Vagina (tissue), 2 donors: ENCODE measurements at regions not wholly inside any gene's neighbourhood (a gene's known extent, or its start where the extent isn't known, plus 50 kb on each side); places are given as distances from the start of the nearest gene placed in this dataset.

ENCODE experiments used
- DNase-seq, 2 donors: peaks; one replicate each; pipeline ENCODE4 v3.0.0-alpha.2; 2017; ENCODE audit errors: extremely low spot score in 2 of 2
- H3K27ac ChIP-seq: fragments of 200-600 bp; sonication (generic); one replicate; pipeline ENCODE4 v1.5.1; 2019
- H3K27me3 ChIP-seq: fragments of 200-600 bp; sonication (generic); one replicate; pipeline ENCODE4 v1.5.1; 2019
- H3K36me3 ChIP-seq, 2 donors: fragments of 200-600 bp; sonication (generic); one replicate each; pipeline ENCODE4 v1.5.1; 2017 to 2019
- H3K4me1 ChIP-seq: fragments of 200-600 bp; sonication (generic); one replicate; pipeline ENCODE4 v1.5.1; 2019
- H3K4me3 ChIP-seq, 2 donors: fragments of 200-600 bp; sonication (generic); 1 replicate in 1 of 2; 2 replicates in 1 of 2; pipeline ENCODE4 v1.5.1; 2016 to 2019
- H3K9me3 ChIP-seq: fragments of 200-600 bp; sonication (generic); one replicate; pipeline ENCODE4 v1.5.1; 2019
- POLR2A ChIP-seq, 2 donors: fragments of 450-650 bp; IDR thresholded peaks; one replicate each; pipeline ENCODE4 v1.6.1; 2017; ENCODE audit warnings: antibody characterized with exemption in 2 of 2, mild to moderate bottlenecking in 2 of 2, moderate library complexity in 2 of 2
- POLR2AphosphoS5 ChIP-seq, 2 donors: sonication (generic); formaldehyde crosslinking; IDR thresholded peaks; one replicate each; pipeline ENCODE4 v1.9.0; 2017; ENCODE audit warnings: antibody characterized with exemption in 2 of 2, mild to moderate bottlenecking in 2 of 2, low read depth in 1 of 2; ENCODE audit not compliant: insufficient read depth in 1 of 2
- intact Hi-C: fragments of 100-400 bp; cut with DNase I; formaldehyde crosslinking; loops from one replicate; pipeline ENCODE4 v1.15.1; 2023
- TF ChIP-seq, protein P1 (sequence below), 3 experiments: fragments of 450-650 bp in 2 of 3; fragments of 200-600 bp in 1 of 3; sonication (generic) in 1 of 3; IDR thresholded peaks; one replicate each; pipeline ENCODE4 v1.5.1; 2017 to 2019; ENCODE audit warnings: antibody characterized with exemption in 3 of 3, mild to moderate bottlenecking in 2 of 3, moderate library complexity in 2 of 3

DNA sequence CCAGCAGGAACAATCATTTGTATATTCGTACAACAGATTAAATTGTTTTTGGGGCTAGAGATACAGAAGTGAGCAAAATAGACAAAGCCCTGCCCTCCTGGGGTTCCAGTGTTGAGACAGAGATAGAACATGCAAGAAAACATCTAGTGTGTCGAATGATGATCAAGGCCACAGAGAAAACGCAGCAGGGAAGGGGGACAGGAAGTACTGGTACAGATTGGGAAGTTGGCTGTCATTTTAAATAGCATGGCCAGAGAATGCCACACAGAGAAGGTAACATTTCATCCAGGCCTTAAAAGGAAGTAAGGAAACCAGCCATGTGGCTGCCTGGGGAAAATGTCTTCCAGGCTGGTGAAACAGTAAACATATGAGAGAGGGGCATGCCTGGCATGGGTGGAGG is 202.6 kb upstream of the MYLIP start:
- Histone ChIP-seq H3K4me1 (no peaks in the 10 kb centered on the region), H3K9me3 (peaks cover under 1% of the 10 kb centered on the region), H3K27me3 (no peaks in the 10 kb centered on the region), H3K4me3 (no peak overlapping the region), H3K27ac (no peak overlapping the region), H3K36me3 (no peaks in the 10 kb centered on the region)
- intact Hi-C loops: no loop called here
- no peak for DNase-seq
- TF ChIP-seq, protein P1, sequence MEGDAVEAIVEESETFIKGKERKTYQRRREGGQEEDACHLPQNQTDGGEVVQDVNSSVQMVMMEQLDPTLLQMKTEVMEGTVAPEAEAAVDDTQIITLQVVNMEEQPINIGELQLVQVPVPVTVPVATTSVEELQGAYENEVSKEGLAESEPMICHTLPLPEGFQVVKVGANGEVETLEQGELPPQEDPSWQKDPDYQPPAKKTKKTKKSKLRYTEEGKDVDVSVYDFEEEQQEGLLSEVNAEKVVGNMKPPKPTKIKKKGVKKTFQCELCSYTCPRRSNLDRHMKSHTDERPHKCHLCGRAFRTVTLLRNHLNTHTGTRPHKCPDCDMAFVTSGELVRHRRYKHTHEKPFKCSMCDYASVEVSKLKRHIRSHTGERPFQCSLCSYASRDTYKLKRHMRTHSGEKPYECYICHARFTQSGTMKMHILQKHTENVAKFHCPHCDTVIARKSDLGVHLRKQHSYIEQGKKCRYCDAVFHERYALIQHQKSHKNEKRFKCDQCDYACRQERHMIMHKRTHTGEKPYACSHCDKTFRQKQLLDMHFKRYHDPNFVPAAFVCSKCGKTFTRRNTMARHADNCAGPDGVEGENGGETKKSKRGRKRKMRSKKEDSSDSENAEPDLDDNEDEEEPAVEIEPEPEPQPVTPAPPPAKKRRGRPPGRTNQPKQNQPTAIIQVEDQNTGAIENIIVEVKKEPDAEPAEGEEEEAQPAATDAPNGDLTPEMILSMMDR (IDR thresholded peaks at IDR 0.05): no peak
- no peak for TF ChIP-seq POLR2A (IDR thresholded peaks at IDR 0.05)
- no peak for TF ChIP-seq POLR2AphosphoS5 (IDR thresholded peaks at IDR 0.05; ENCODE audit: insufficient read depth in 1 of 2, low read depth in 1 of 2)

DNA sequence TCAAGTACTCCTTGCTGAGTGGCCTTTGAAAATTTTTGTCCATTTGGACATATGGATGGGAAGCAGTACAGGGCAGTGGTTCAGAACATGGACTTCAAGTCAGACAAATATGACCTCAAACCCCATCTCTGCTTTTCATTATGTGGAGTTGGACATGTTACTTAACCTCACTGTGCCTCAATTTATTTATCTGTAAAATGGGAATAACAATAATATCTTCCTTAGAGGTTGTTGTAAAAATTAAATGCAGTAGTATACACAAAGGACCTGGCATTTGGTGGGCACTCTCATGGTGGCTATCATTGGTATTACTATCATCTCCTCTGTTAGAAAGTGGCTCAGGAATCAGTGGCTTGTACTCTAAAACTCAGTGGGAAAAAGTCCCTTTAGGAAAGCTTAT is 204.0 kb upstream of the MYLIP start:
- intact Hi-C loops: no loop called here

DNA sequence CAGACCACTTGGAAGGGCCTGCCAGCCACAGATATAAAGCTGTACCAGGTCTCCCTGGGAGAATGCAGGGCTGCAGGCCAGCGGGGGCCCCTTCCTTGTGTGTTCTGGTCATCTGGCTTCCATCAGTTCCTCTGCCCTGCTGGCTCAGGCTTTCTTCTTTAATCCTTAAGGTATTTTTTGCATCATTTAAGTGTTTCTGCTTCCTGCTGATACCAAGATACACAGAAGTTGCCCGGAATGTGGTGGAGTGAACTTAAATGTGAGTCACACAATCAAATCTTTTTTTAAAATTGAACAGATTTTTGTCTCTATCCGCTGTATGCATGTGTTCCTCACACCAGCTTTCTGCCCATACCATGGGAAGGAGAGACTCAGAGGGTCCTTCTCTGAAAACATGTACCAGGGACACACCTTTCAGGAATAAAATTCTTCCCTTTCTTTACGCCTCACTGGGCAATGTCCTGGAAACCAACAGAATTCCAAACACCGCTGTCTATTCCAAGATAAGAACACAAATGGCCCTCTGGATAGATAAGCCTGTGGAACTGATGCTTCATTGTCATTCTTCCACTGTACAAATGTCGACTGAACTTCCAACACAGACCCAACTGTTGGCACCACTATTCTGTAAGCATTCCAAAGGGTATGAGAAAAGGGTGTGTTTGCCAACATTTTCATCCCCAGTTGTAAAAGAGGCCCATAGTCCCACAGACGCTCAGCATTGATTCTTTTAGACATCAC is 206.2 kb upstream of the MYLIP start:
- Histone ChIP-seq H3K4me1 (no peaks in the 10 kb centered on the region), H3K27ac (no peak overlapping the region), H3K27me3 (no peaks in the 10 kb centered on the region), H3K9me3 (no peaks in the 10 kb centered on the region), H3K4me3 (no peak overlapping the region), H3K36me3 (no peaks in the 10 kb centered on the region)
- TF ChIP-seq POLR2A (IDR thresholded peaks at IDR 0.05): no peak
- TF ChIP-seq, protein P1 (IDR thresholded peaks at IDR 0.05): no peak
- TF ChIP-seq POLR2AphosphoS5 (IDR thresholded peaks at IDR 0.05; ENCODE audit: insufficient read depth in 1 of 2, low read depth in 1 of 2): no peak
- no peak for DNase-seq
- intact Hi-C loops: no loop called here

More for the DNA sequence above, 204.0 kb upstream of the MYLIP start:
- Histone ChIP-seq H3K4me3 (no peak overlapping the region), H3K9me3 (no peaks in the 10 kb centered on the region), H3K27ac (no peak overlapping the region), H3K4me1 (no peaks in the 10 kb centered on the region), H3K27me3 (no peaks in the 10 kb centered on the region), H3K36me3 (no peaks in the 10 kb centered on the region)
- no peak for DNase-seq
- TF ChIP-seq POLR2AphosphoS5 (IDR thresholded peaks at IDR 0.05; ENCODE audit: insufficient read depth in 1 of 2, low read depth in 1 of 2) (no peak), POLR2A (IDR thresholded peaks at IDR 0.05) (no peak)
- TF ChIP-seq, protein P1 (IDR thresholded peaks at IDR 0.05): no peak

DNA sequence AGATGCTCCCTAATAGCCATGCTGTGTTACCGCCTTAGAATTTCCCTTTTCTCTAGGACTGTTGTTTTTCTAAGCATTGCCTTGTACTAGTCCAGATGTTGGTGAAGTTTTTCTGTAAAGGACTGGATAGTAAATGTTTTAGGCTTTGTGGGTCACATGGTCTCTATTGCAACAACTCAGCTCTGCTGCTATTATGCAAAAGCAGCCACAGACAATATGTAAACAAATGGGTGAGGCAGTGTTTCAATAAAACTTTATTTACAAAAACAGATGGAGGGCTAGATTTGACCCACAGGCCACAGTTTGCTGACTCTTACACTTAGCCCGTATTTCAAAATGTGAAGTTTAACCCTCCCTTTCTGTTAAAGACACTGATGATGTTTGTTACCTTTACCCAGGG is 207.6 kb upstream of the MYLIP start:
- no peak for DNase-seq
- H3K4me3 ChIP-seq: no peak overlapping the region
- no peaks in the 10 kb centered on the region for H3K4me1 ChIP-seq
- no peaks in the 10 kb centered on the region for H3K27me3 ChIP-seq
- no peak overlapping the region for H3K27ac ChIP-seq
- H3K9me3 ChIP-seq: no peaks in the 10 kb centered on the region
- H3K36me3 ChIP-seq: no peaks in the 10 kb centered on the region
- intact Hi-C loops: no loop called here
- TF ChIP-seq, protein P1 (IDR thresholded peaks at IDR 0.05): no peak
- TF ChIP-seq POLR2A (IDR thresholded peaks at IDR 0.05) (no peak), POLR2AphosphoS5 (IDR thresholded peaks at IDR 0.05; ENCODE audit: insufficient read depth in 1 of 2, low read depth in 1 of 2) (no peak)

DNA sequence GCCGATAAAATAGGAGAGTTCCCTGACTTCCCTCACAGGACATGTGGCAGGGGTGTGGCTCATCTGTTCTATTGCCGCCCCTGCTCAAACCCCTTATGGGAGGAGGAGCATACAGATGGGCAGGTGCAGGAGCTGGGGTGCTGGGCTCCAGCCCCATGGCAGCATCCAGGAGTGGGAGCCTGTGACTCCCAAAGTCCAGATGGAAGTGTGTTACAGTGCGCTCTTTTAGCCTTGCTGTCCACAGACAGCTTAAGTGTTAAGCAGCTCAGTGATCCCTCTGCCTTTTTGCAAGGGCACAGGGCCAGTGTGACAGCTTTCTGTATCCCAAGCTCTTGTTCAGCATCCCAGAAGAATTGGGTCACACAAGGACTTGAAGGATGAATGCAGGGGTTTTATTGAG is 212.3 kb upstream of the MYLIP start:
- TF ChIP-seq POLR2AphosphoS5 (IDR thresholded peaks at IDR 0.05; ENCODE audit: insufficient read depth in 1 of 2, low read depth in 1 of 2) (no peak), POLR2A (IDR thresholded peaks at IDR 0.05) (no peak)
- TF ChIP-seq, protein P1 (IDR thresholded peaks at IDR 0.05): no peak
- H3K4me1 ChIP-seq: no peaks in the 10 kb centered on the region
- intact Hi-C loops: no loop called here

More for the DNA sequence above, 212.3 kb upstream of the MYLIP start:
- Histone ChIP-seq H3K27ac (no peak overlapping the region), H3K36me3 (no peaks in the 10 kb centered on the region), H3K4me3 (no peak overlapping the region), H3K27me3 (no peaks in the 10 kb centered on the region), H3K9me3 (no peaks in the 10 kb centered on the region)
- DNase-seq: no peak
